T-cell (primary cell): ENCODE measurements at regions not wholly inside any gene's neighbourhood (a gene's known extent, or its start where the extent isn't known, plus 50 kb on each side); places are given as distances from the start of the nearest gene placed in this dataset.
"Not testable (repeated sequence)": the region's sequence is repeated elsewhere in the genome, so short reads cannot be mapped to it uniquely, and the experiment has no call there.

Experiments used
- ATAC-seq, 4 experiments: fragments of 200-7000 bp in 3 of 4; fragments of 150-1000 bp in 1 of 4; cut with Tn5 transposase; replicated peaks in 1 of 4; 1 replicate in 3 of 4; 2 replicates in 1 of 4; pipeline ENCODE4 v1.10.0; 2021; ENCODE audit warnings: moderate library complexity in 3 of 4, mild to moderate bottlenecking in 2 of 4, moderate number of reproducible peaks in 1 of 4
- CTCF ChIA-PET, 2 donors: fragments of 300-600 bp; sonication (Branson Sonifier 250); formaldehyde crosslinking; loops; one replicate each; lab custom pipeline; 2022; ENCODE audit warnings: antibody characterized with exemption in 2 of 2; lab: Charles Lee
- POLR2A ChIA-PET, 2 donors: fragments of 300-600 bp; sonication (Branson Sonifier 250); formaldehyde crosslinking; loops; one replicate each; lab custom pipeline; 2022; ENCODE audit warnings: antibody characterized with exemption in 2 of 2; lab: Charles Lee
- DNase-seq, 35 experiments: peaks; one replicate each; pipeline versions ENCODE4 v3.0.0 to v3.0.0-alpha.2; 2013 to 2023
- H3K27ac ChIP-seq: one replicate; pipeline ENCODE4 v1.5.1; 2013; ENCODE audit warnings: low read length
- H3K27me3 ChIP-seq, 2 experiments: replicated peaks in 1 of 2; 1 replicate in 1 of 2; 2 replicates in 1 of 2; pipeline versions ENCODE4 v1.6.1 to v1.7.0; 2013; ENCODE audit warnings: low read length in 1 of 2, mixed read lengths in 1 of 2; ENCODE audit not compliant: control insufficient read depth in 2 of 2, insufficient read depth in 2 of 2; ENCODE audit errors: extremely low read depth in 1 of 2
- H3K36me3 ChIP-seq, 2 donors: 1 replicate in 1 of 2; 2 replicates in 1 of 2; pipeline versions ENCODE4 v1.6.1 to v1.7.0; 2013; ENCODE audit warnings: low read length in 1 of 2; ENCODE audit not compliant: control insufficient read depth in 2 of 2, insufficient read depth in 1 of 2; ENCODE audit errors: extremely low read depth in 1 of 2
- H3K4me1 ChIP-seq, 2 experiments: 1 replicate in 1 of 2; 2 replicates in 1 of 2; pipeline versions ENCODE4 v1.6.1 to v1.7.0; 2013; ENCODE audit warnings: low read length in 2 of 2, mixed read lengths in 1 of 2; ENCODE audit not compliant: insufficient read depth in 2 of 2, control insufficient read depth in 1 of 2; ENCODE audit errors: extremely low read depth in 1 of 2
- H3K4me3 ChIP-seq, 2 donors: 1 replicate in 1 of 2; 2 replicates in 1 of 2; pipeline versions ENCODE4 v1.5.1 to v1.7.0; 2013; ENCODE audit warnings: mild to moderate bottlenecking in 2 of 2, low read length in 1 of 2, moderate library complexity in 1 of 2; ENCODE audit not compliant: control insufficient read depth in 1 of 2; ENCODE audit errors: extremely low read depth in 1 of 2
- H3K9me3 ChIP-seq: 2 replicates; pipeline ENCODE4 v1.7.0; 2013
- H3K27ac Mint-ChIP-seq, 2 donors: one replicate each; pipeline ENCODE4 v1.8.0; 2020 to 2021; ENCODE audit warnings: mild to moderate bottlenecking in 2 of 2, mixed read lengths in 2 of 2
- H3K27me3 Mint-ChIP-seq, 2 donors: one replicate each; pipeline ENCODE4 v1.8.0; 2021 to 2022; ENCODE audit warnings: mixed read lengths in 2 of 2
- H3K36me3 Mint-ChIP-seq: one replicate; pipeline ENCODE4 v1.8.0; 2021; ENCODE audit warnings: mixed read lengths
- H3K4me1 Mint-ChIP-seq, 3 donors: one replicate each; pipeline ENCODE4 v1.8.0; 2020 to 2022; ENCODE audit warnings: mixed read lengths in 3 of 3, mild to moderate bottlenecking in 1 of 3
- H3K4me3 Mint-ChIP-seq, 3 donors: one replicate each; pipeline ENCODE4 v1.8.0; 2020 to 2022; ENCODE audit warnings: mild to moderate bottlenecking in 3 of 3, mixed read lengths in 3 of 3, moderate library complexity in 3 of 3
- H3K9me3 Mint-ChIP-seq, 3 donors: one replicate each; pipeline ENCODE4 v1.8.0; 2020 to 2022; ENCODE audit warnings: mixed read lengths in 3 of 3
- WGBS: methylation state at CpG from one replicate; pipeline ENCODE4 v1.1.5; 2013; ENCODE audit warnings: missing lambda C conversion rate; ENCODE audit not compliant: insufficient coverage; 5-methylcytosine and 5-hydroxymethylcytosine counted together

DNA sequence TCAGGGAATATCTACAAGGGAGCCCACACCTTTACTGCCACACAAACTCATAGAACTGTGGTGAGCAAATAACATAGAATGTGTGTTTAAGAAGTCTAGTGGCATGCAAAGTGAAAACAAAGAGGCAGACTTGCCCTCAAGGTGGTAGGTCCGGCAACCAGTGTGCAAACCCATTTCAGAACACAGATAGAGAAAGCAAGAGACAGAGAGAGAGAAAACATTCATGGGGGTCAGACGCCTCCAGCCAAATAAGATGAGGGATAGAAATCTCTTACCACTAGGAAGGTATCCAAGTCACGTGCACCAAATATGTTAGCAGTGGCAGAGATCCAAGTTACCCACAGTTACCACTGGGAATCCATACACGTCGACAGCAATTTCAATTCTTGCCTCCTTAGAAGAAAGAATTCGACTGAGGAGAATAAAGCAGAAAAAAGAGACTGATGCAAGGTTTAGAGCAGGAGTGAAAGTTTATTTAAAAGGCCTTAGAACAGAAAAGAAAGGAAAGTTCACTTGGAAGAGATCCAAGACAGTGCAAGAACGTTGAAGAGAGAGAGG lies 252.8 kb downstream of the NAP1L3 start:
- Mint-ChIP-seq H3K4me3 (no peak overlapping the region), H3K27me3 (peaks cover 0 to 18% of the 10 kb centered on the region in 2 donors), H3K4me1 (no peaks in the 10 kb centered on the region), H3K27ac (no peak overlapping the region), H3K36me3 (no peaks in the 10 kb centered on the region), H3K9me3 (peaks cover 0 to 4% (median 0%) of the 10 kb centered on the region in 3 donors)
- Histone ChIP-seq H3K9me3 (no peaks in the 10 kb centered on the region), H3K27ac (no peak overlapping the region), H3K36me3 (no peaks in the 10 kb centered on the region), H3K4me3 (no peak overlapping the region), H3K4me1 (no peaks in the 10 kb centered on the region), H3K27me3 (no peaks in the 10 kb centered on the region)
- ChIA-PET CTCF (no interaction called here), POLR2A (no interaction called here)
- ATAC-seq (no peak), DNase-seq (no peak)
- no CpG with 5 or more reads among the region's 7 CpGs for WGBS

DNA sequence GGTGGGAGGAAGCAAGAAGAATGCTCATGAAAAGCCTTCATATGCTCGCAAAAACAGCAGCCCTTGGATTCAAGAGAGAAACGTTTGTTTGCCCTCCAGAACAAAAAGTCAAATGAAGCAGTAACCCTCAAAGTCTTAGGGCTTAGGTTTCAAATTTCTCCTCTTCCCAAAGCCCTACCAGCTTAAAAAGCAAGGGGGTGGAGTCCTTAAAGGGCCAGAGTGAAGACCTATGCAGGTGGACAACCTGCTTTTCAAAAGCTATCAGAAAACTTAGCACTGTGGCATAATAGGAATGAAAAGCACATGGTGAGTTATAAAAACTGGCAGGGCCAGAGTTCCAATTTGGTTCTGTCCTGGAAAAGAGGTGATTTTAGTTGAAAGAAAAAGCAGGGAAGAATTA lies 253.3 kb downstream of the NAP1L3 start:
- no peaks in the 10 kb centered on the region for H3K9me3 ChIP-seq
- ChIA-PET POLR2A (no interaction called here), CTCF (no interaction called here)
- Mint-ChIP-seq H3K36me3 (no peaks in the 10 kb centered on the region), H3K27ac (no peak overlapping the region), H3K27me3 (peaks cover 0 to 18% of the 10 kb centered on the region in 2 donors), H3K9me3 (peaks cover 0 to 4% (median 0%) of the 10 kb centered on the region in 3 donors), H3K4me3 (no peak overlapping the region), H3K4me1 (no peaks in the 10 kb centered on the region)
- no peak overlapping the region for H3K27ac ChIP-seq
- no peaks in the 10 kb centered on the region for H3K36me3 ChIP-seq
- H3K4me3 ChIP-seq = no peak overlapping the region
- no peaks in the 10 kb centered on the region for H3K27me3 ChIP-seq
- WGBS = no CpG with 5 or more reads among the region's 2 CpGs
- no peaks in the 10 kb centered on the region for H3K4me1 ChIP-seq
- DNase-seq (no peak), ATAC-seq (no peak)

DNA sequence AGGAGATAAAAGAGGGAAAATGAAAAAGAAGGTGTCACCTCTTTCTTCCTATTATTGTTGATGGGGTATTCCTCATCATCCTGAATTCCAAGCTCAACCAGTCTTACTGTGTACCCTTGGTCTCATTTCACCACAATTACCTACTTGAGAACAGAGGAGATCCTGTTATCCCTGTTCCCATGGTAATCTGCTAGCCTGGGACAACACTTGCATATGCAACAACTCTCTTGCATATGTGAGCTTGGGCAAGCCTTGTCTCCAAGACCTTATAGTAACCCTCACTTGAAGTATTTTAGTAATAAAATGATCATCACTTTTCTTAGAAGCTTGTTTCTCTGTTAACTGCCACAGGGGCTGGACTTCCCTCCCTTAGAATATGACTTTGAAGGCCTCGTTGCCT lies 253.7 kb downstream of the NAP1L3 start:
- CTCF ChIA-PET = no interaction called here
- WGBS = no CpG with 5 or more reads among the region's 1 CpG

DNA sequence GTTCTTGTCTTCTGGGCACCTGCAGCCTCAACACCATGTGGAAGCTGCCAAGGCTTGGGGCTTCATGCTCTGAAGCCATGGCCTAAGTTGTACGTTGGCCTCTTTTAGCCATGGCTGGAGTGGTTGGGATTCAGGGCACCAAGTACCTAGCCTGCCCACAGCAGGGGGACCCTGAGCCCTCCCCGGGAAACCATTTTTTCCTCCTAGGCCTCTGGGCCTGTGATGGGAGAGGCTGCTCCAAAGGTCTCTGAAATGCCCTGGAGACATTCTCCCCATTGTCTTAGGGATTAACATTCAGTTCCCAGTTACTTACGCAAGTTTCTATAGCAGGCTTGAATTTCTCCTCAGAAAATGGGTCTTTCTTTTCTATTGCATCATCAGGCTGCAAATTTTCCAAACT lies 269.3 kb downstream of the NAP1L3 start:
- Histone ChIP-seq H3K9me3 (no peaks in the 10 kb centered on the region), H3K4me1 (no peaks in the 10 kb centered on the region), H3K27me3 (no peaks in the 10 kb centered on the region), H3K36me3 (no peaks in the 10 kb centered on the region), H3K27ac (no peak overlapping the region), H3K4me3 (no peak overlapping the region)
- H3K27me3 Mint-ChIP-seq = no peaks in the 10 kb centered on the region
- no peak for DNase-seq
- no peaks in the 10 kb centered on the region for H3K36me3 Mint-ChIP-seq
- CTCF ChIA-PET = no interaction called here
- no peaks in the 10 kb centered on the region for H3K4me1 Mint-ChIP-seq
- WGBS = no CpG with 5 or more reads among the region's 3 CpGs
- no peak for ATAC-seq
- H3K27ac Mint-ChIP-seq = no peak overlapping the region
- peaks cover 0 to 12% (median 4%) of the 10 kb centered on the region in 3 donors for H3K9me3 Mint-ChIP-seq
- H3K4me3 Mint-ChIP-seq = no peak overlapping the region
- POLR2A ChIA-PET = no interaction called here

More for the DNA sequence above, 253.7 kb downstream of the NAP1L3 start:
- Mint-ChIP-seq H3K36me3 (no peaks in the 10 kb centered on the region), H3K27me3 (peaks cover 0 to 18% of the 10 kb centered on the region in 2 donors), H3K4me1 (no peaks in the 10 kb centered on the region), H3K4me3 (no peak overlapping the region), H3K9me3 (peaks cover 0 to 4% (median 0%) of the 10 kb centered on the region in 3 donors), H3K27ac (no peak overlapping the region)
- POLR2A ChIA-PET = no interaction called here
- Histone ChIP-seq H3K36me3 (no peaks in the 10 kb centered on the region), H3K4me3 (no peak overlapping the region), H3K4me1 (no peaks in the 10 kb centered on the region), H3K27me3 (no peaks in the 10 kb centered on the region), H3K9me3 (no peaks in the 10 kb centered on the region), H3K27ac (no peak overlapping the region)
- ATAC-seq (no peak), DNase-seq (no peak)

DNA sequence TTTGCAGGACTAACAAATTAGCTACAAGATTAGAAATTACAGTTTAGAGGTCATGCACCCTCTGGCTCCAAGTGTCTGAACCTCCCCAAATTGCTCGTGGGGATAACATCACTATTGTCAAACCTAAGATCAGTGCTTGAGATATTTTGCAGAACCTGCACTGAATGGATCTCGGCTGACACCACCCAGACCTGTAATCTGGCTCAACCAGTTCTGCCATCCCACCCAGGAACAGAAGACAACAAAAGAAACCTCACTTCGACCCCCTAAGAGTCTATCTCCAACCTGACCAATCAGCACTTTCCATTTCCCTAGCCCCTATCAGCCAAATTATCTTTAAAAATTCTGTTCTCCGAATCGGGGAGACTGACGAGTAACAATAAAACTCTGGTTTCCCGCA lies 318.7 kb downstream of the NAP1L3 start:
- no CpG with 5 or more reads among the region's 7 CpGs for WGBS
- Mint-ChIP-seq H3K27ac (no peak overlapping the region), H3K27me3 (no peaks in the 10 kb centered on the region), H3K36me3 (no peaks in the 10 kb centered on the region), H3K4me3 (no peak overlapping the region), H3K9me3 (no peaks in the 10 kb centered on the region), H3K4me1 (no peaks in the 10 kb centered on the region)
- CTCF ChIA-PET = no interaction called here
- no peak overlapping the region for H3K27ac ChIP-seq
- no peak for ATAC-seq
- no peak overlapping the region for H3K4me3 ChIP-seq
- no peaks in the 10 kb centered on the region for H3K36me3 ChIP-seq
- no peaks in the 10 kb centered on the region for H3K4me1 ChIP-seq
- no peaks in the 10 kb centered on the region for H3K9me3 ChIP-seq
- no peak for DNase-seq
- POLR2A ChIA-PET = no interaction called here
- no peaks in the 10 kb centered on the region for H3K27me3 ChIP-seq

DNA sequence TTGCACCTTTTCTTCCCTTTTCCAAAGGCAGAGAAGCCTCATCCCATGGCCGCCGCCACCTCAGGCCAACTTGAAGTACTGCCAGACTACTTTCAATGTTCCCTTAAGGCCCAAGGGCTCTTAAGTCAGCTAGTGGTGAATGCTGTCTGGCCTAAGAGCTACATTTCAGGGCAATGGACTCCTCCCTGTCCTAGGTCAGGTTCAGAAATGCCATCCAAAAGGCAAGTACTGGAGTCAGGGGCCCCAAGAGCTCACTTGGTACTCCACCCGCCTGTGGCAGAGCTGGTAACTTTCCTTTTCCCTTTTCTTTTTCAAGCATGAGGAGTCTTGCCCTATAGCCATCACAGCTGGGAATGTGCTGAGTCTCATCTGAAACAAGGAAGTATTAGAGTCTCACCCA lies 327.1 kb downstream of the NAP1L3 start:
- Histone ChIP-seq H3K36me3 (no peaks in the 10 kb centered on the region), H3K4me3 (no peak overlapping the region), H3K9me3 (no peaks in the 10 kb centered on the region), H3K4me1 (no peaks in the 10 kb centered on the region), H3K27ac (no peak overlapping the region), H3K27me3 (no peaks in the 10 kb centered on the region)
- ATAC-seq (no peak), DNase-seq (no peak)
- no peak overlapping the region for H3K27ac Mint-ChIP-seq
- H3K4me3 Mint-ChIP-seq = no peak overlapping the region
- ChIA-PET CTCF (no interaction called here), POLR2A (no interaction called here)
- no peaks in the 10 kb centered on the region for H3K27me3 Mint-ChIP-seq
- H3K36me3 Mint-ChIP-seq = no peaks in the 10 kb centered on the region
- H3K9me3 Mint-ChIP-seq = no peaks in the 10 kb centered on the region
- no peaks in the 10 kb centered on the region for H3K4me1 Mint-ChIP-seq
- no CpG with 5 or more reads among the region's 3 CpGs for WGBS

DNA sequence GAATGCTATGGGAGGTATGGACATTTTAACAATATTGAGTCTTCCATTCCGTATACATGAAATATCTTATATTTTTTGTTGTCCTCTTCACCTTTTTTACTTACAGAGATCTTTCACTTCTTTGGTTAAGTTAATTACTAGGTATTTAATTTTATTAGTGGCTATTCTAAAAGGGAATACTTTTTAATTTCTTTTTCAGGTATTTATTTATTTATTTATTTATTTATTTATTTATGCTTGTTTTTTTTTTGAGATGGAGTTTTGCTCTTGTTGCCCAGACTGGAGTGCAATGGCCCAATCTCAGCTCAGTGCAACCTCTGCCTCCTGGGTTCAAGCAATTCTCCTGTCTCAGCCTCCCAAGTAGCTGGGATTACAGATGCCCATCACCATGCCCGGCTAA lies 329.1 kb downstream of the NAP1L3 start:
- H3K4me3 Mint-ChIP-seq = not testable (repeated sequence)

More for the DNA sequence above, 329.1 kb downstream of the NAP1L3 start:
- ATAC-seq, H3K27ac ChIP-seq, H3K36me3 Mint-ChIP-seq, POLR2A ChIA-PET, H3K27ac Mint-ChIP-seq, H3K9me3 Mint-ChIP-seq, H3K4me3 ChIP-seq, H3K4me1 Mint-ChIP-seq, DNase-seq, H3K9me3 ChIP-seq, H3K4me1 ChIP-seq, H3K36me3 ChIP-seq, CTCF ChIA-PET, H3K27me3 Mint-ChIP-seq, H3K27me3 ChIP-seq: not testable (repeated sequence)
- WGBS = no CpG with 5 or more reads among the region's 2 CpGs
